Chondrocyte (in vitro differentiated cells): ENCODE measurements at regions not wholly inside any gene's neighbourhood (a gene's known extent, or its start where the extent isn't known, plus 50 kb on each side); places are given as distances from the start of the nearest gene placed in this dataset.

Experiments used
- DNase-seq: peaks from one replicate; pipeline ENCODE4 v3.0.0; 2021; ENCODE audit warnings: mixed read lengths, low spot score
- H3K27ac Mint-ChIP-seq: one replicate; pipeline ENCODE4 v1.8.0; 2021; ENCODE audit warnings: mild to moderate bottlenecking, moderate library complexity, mixed read lengths; ENCODE audit not compliant: unreplicated experiment
- H3K27me3 Mint-ChIP-seq: 2 replicates; pipeline ENCODE4 v1.8.0; 2021; ENCODE audit warnings: low read depth, mixed read lengths
- H3K36me3 Mint-ChIP-seq: 2 replicates; pipeline ENCODE4 v1.8.0; 2021; ENCODE audit warnings: low read depth, mixed read lengths
- H3K4me1 Mint-ChIP-seq: 2 replicates; pipeline ENCODE4 v1.8.0; 2021; ENCODE audit warnings: low read depth, mild to moderate bottlenecking, mixed read lengths
- H3K4me3 Mint-ChIP-seq: one replicate; pipeline ENCODE4 v1.8.0; 2021; ENCODE audit warnings: mild to moderate bottlenecking, moderate library complexity, mixed read lengths; ENCODE audit not compliant: unreplicated experiment
- H3K9me3 Mint-ChIP-seq: 2 replicates; pipeline ENCODE4 v1.8.0; 2021; ENCODE audit warnings: low read depth, mixed read lengths
- CTCF ChIP-seq: fragments of 200-600 bp; sonication (generic); IDR thresholded peaks from 2 replicates; pipeline ENCODE4 v1.5.0; 2021; ENCODE audit warnings: antibody characterized with exemption, mild to moderate bottlenecking, moderate library complexity

GRCh38 chr15:61447981-61448380 lies 218.9 kb upstream of the RORA start:
- H3K9me3 Mint-ChIP-seq: no peaks in the 10 kb centered on the region
- DNase-seq: no peak
- TF ChIP-seq CTCF: no peak
- H3K36me3 Mint-ChIP-seq: no peaks in the 10 kb centered on the region
- H3K4me1 Mint-ChIP-seq: no peaks in the 10 kb centered on the region
- peaks cover 5% of the 10 kb centered on the region for H3K27me3 Mint-ChIP-seq
- H3K4me3 Mint-ChIP-seq: no peak overlapping the region
- no peak overlapping the region for H3K27ac Mint-ChIP-seq

GRCh38 chr15:61444585-61444984 lies 215.5 kb upstream of the RORA start:
- no peak for TF ChIP-seq CTCF
- Mint-ChIP-seq H3K27me3 (peaks cover 14% of the 10 kb centered on the region), H3K9me3 (no peaks in the 10 kb centered on the region), H3K27ac (no peak overlapping the region), H3K4me3 (no peak overlapping the region), H3K4me1 (no peaks in the 10 kb centered on the region), H3K36me3 (no peaks in the 10 kb centered on the region)
- no peak for DNase-seq

GRCh38 chr15:61442821-61443220 lies 213.7 kb upstream of the RORA start:
- Mint-ChIP-seq H3K27ac (no peak overlapping the region), H3K4me1 (no peaks in the 10 kb centered on the region), H3K27me3 (peaks cover 12% of the 10 kb centered on the region), H3K36me3 (no peaks in the 10 kb centered on the region), H3K4me3 (no peak overlapping the region), H3K9me3 (no peaks in the 10 kb centered on the region)
- TF ChIP-seq CTCF: no peak
- DNase-seq: no peak

- no peak for DNase-seq
- no peak for TF ChIP-seq CTCF
- Mint-ChIP-seq H3K4me3 (no peak overlapping the region), H3K27me3 (peaks cover 11% of the 10 kb centered on the region), H3K36me3 (no peaks in the 10 kb centered on the region), H3K27ac (no peak overlapping the region), H3K4me1 (no peaks in the 10 kb centered on the region), H3K9me3 (no peaks in the 10 kb centered on the region)
These were observed 212.8 kb upstream of the RORA start for GRCh38 chr15:61441891-61442290.

- peaks cover 5% of the 10 kb centered on the region for H3K9me3 Mint-ChIP-seq
- no peaks in the 10 kb centered on the region for H3K36me3 Mint-ChIP-seq
- H3K4me3 Mint-ChIP-seq: no peak overlapping the region
- no peaks in the 10 kb centered on the region for H3K4me1 Mint-ChIP-seq
- no peak for DNase-seq
- no peak for TF ChIP-seq CTCF
- H3K27ac Mint-ChIP-seq: no peak overlapping the region
- H3K27me3 Mint-ChIP-seq: peaks cover 20% of the 10 kb centered on the region
These were observed 197.4 kb upstream of the RORA start for GRCh38 chr15:61426466-61426865.
